Mesendoderm (in vitro differentiated cells): ENCODE measurements at regions not wholly inside any gene's neighbourhood (a gene's known extent, or its start where the extent isn't known, plus 50 kb on each side); places are given as distances from the start of the nearest gene placed in this dataset.

Experiments used
- DNase-seq: peaks from one replicate; pipeline ENCODE4 v3.0.0; 2013
- H2AK5ac ChIP-seq: 2 replicates; pipeline ENCODE4 v1.6.1; 2013; ENCODE audit warnings: low read length, inconsistent platforms
- H2BK120ac ChIP-seq: 2 replicates; pipeline ENCODE4 v1.6.1; 2013; ENCODE audit warnings: low read depth, mild to moderate bottlenecking, low read length, moderate library complexity, mixed read lengths
- H2BK15ac ChIP-seq: replicated peaks from 2 replicates; pipeline ENCODE4 v1.6.1; 2013; ENCODE audit warnings: low read depth, mild to moderate bottlenecking, moderate library complexity
- H2BK5ac ChIP-seq: 2 replicates; pipeline ENCODE4 v1.6.1; 2013; ENCODE audit warnings: low read length, inconsistent platforms
- H3K18ac ChIP-seq: 2 replicates; pipeline ENCODE4 v1.6.1; 2013; ENCODE audit warnings: mild to moderate bottlenecking, low read length, mixed read lengths
- H3K23ac ChIP-seq: one replicate; pipeline ENCODE4 v1.6.1; 2013; ENCODE audit warnings: low read length
- H3K27ac ChIP-seq: 2 replicates; pipeline ENCODE4 v1.5.1; 2013; ENCODE audit warnings: low read depth, mild to moderate bottlenecking, inconsistent platforms, low read length, moderate library complexity
- H3K27me3 ChIP-seq: 2 replicates; pipeline ENCODE4 v1.6.1; 2013; ENCODE audit warnings: low read length, control low read depth, mild to moderate bottlenecking, inconsistent platforms; ENCODE audit not compliant: insufficient read depth, poor library complexity
- H3K36me3 ChIP-seq: 2 replicates; pipeline ENCODE4 v1.6.1; 2013; ENCODE audit warnings: low read length, inconsistent platforms; ENCODE audit not compliant: control insufficient read depth, insufficient read depth
- H3K4ac ChIP-seq: one replicate; pipeline ENCODE4 v1.6.1; 2013; ENCODE audit warnings: low read depth, mild to moderate bottlenecking, low read length, moderate library complexity
- H3K4me1 ChIP-seq: 2 replicates; pipeline ENCODE4 v1.6.1; 2013; ENCODE audit warnings: low read depth, low read length, inconsistent platforms; ENCODE audit not compliant: control insufficient read depth
- H3K4me2 ChIP-seq: 2 replicates; pipeline ENCODE4 v1.6.1; 2013; ENCODE audit warnings: low read length
- H3K4me3 ChIP-seq: 2 replicates; pipeline ENCODE4 v1.5.1; 2013; ENCODE audit warnings: mild to moderate bottlenecking, low read length
- H3K56ac ChIP-seq: one replicate; pipeline ENCODE4 v1.6.1; 2013; ENCODE audit warnings: low read length
- H3K79me1 ChIP-seq: 2 replicates; pipeline ENCODE4 v1.6.1; 2013; ENCODE audit warnings: low read length, inconsistent platforms
- H3K79me2 ChIP-seq: 2 replicates; pipeline ENCODE4 v1.6.1; 2013; ENCODE audit warnings: mild to moderate bottlenecking, low read length; ENCODE audit not compliant: control insufficient read depth, insufficient read depth
- H3K9ac ChIP-seq: 2 replicates; pipeline ENCODE4 v1.6.1; 2013; ENCODE audit warnings: low read length, inconsistent platforms
- H4K5ac ChIP-seq: one replicate; pipeline ENCODE4 v1.6.1; 2013; ENCODE audit warnings: low read length
- H4K8ac ChIP-seq: one replicate; pipeline ENCODE4 v1.6.1; 2013; ENCODE audit warnings: low read depth, mild to moderate bottlenecking, control low read depth, low read length, moderate library complexity
- WGBS: extraction: QIAGEN DNeasy Blood & Tissue Kit; methylation state at CpG from one replicate; pipeline ENCODE4 v1.1.7; 2013; ENCODE audit warnings: low lambda C conversion rate, missing lambda C conversion rate; ENCODE audit not compliant: insufficient coverage; ENCODE audit errors: extremely low coverage; 5-methylcytosine and 5-hydroxymethylcytosine counted together

GRCh38 chr9:74025402-74025925 is 471.7 kb upstream of the RORB start:
- H4K5ac ChIP-seq, result no peak overlapping the region
- no CpG with 5 or more reads among the region's 4 CpGs for WGBS
- peak; percentile 14 for DNase-seq
- no peaks in the 10 kb centered on the region for H3K79me2 ChIP-seq
- H3K4ac ChIP-seq, result no peak overlapping the region
- H3K9ac ChIP-seq, result no peak overlapping the region
- H3K23ac ChIP-seq, result no peak overlapping the region
- no peak overlapping the region for H2BK15ac ChIP-seq
- no peaks in the 10 kb centered on the region for H3K36me3 ChIP-seq
- H2AK5ac ChIP-seq, result no peak overlapping the region
- H3K56ac ChIP-seq, result no peak overlapping the region
- no peaks in the 10 kb centered on the region for H3K27me3 ChIP-seq
- no peak overlapping the region for H3K27ac ChIP-seq
- no peak overlapping the region for H3K4me3 ChIP-seq
- no peak overlapping the region for H3K18ac ChIP-seq
- no peak overlapping the region for H3K4me2 ChIP-seq
- H2BK5ac ChIP-seq, result no peak overlapping the region
- H3K79me1 ChIP-seq, result no peaks in the 10 kb centered on the region
- no peak overlapping the region for H2BK120ac ChIP-seq
- H4K8ac ChIP-seq, result no peak overlapping the region
- peaks cover 2% of the 10 kb centered on the region for H3K4me1 ChIP-seq

GRCh38 chr9:74032421-74032820 is 464.7 kb upstream of the RORB start:
- WGBS, result no CpG with 5 or more reads among the region's 2 CpGs

GRCh38 chr9:74035786-74036185 is 461.3 kb upstream of the RORB start:
- Histone ChIP-seq H2AK5ac (no peak overlapping the region), H3K23ac (no peak overlapping the region), H3K27me3 (no peaks in the 10 kb centered on the region), H3K9ac (no peak overlapping the region), H3K79me2 (no peaks in the 10 kb centered on the region), H3K18ac (no peak overlapping the region), H3K36me3 (no peaks in the 10 kb centered on the region), H3K27ac (no peak overlapping the region), H3K4ac (no peak overlapping the region), H3K4me2 (no peak overlapping the region), H2BK5ac (no peak overlapping the region), H3K79me1 (no peaks in the 10 kb centered on the region), H4K8ac (no peak overlapping the region), H3K4me1 (no peaks in the 10 kb centered on the region), H2BK15ac (no peak overlapping the region), H3K4me3 (no peak overlapping the region), H4K5ac (no peak overlapping the region), H3K56ac (no peak overlapping the region), H2BK120ac (no peak overlapping the region)
- DNase-seq, result no peak
- WGBS, result no CpG with 5 or more reads among the region's 2 CpGs

More at GRCh38 chr9:74032421-74032820, 464.7 kb upstream of the RORB start:
- Histone ChIP-seq H4K5ac (no peak overlapping the region), H3K4me1 (no peaks in the 10 kb centered on the region), H3K9ac (no peak overlapping the region), H3K79me1 (no peaks in the 10 kb centered on the region), H2AK5ac (no peak overlapping the region), H4K8ac (no peak overlapping the region), H3K4me2 (no peak overlapping the region), H3K4ac (no peak overlapping the region), H3K18ac (no peak overlapping the region), H3K4me3 (no peak overlapping the region), H3K23ac (no peak overlapping the region), H3K27ac (no peak overlapping the region), H2BK15ac (no peak overlapping the region), H2BK120ac (no peak overlapping the region), H3K36me3 (no peaks in the 10 kb centered on the region), H3K79me2 (no peaks in the 10 kb centered on the region), H3K27me3 (no peaks in the 10 kb centered on the region), H3K56ac (no peak overlapping the region), H2BK5ac (no peak overlapping the region)
- DNase-seq, result peak; percentile 95

DNA sequence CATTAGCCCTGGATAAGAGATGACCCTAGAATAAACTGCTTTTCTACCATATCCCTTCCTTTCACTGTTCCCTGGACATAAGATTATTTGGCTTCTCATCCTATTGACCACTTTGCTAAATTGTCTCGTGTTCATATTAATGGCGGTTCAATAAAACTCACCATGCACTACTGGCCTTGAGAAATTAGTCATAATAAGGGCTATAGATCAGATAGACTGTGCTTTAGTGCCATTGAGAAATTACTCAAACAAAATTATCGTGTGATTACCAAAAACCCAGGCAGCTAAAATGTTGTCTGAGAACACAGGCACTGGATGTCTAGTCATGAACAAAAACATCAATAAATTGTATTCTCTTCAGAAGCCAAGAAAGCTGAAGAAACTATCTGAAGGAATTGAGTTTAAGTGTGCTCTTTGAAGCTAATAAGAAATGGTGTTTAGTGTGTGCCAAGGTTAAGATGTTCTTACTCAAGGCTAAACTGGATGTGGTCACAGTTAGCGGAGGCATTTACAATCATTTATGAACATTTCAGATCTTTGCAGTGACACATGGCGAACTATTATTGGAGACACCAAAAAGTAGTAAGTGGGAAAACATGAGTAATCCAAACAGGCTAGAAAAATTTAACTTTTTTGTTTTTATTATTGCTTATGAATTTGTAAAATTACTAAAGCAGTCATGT is 460.4 kb upstream of the RORB start:
- H3K79me2 ChIP-seq, result no peaks in the 10 kb centered on the region
- H4K8ac ChIP-seq, result no peak overlapping the region
- no peak overlapping the region for H3K18ac ChIP-seq
- no peaks in the 10 kb centered on the region for H3K27me3 ChIP-seq
- no peak for DNase-seq
- no peak overlapping the region for H3K4me2 ChIP-seq
- H2BK120ac ChIP-seq, result no peak overlapping the region
- WGBS, result no CpG with 5 or more reads among the region's 5 CpGs
- no peak overlapping the region for H3K23ac ChIP-seq
- H3K4ac ChIP-seq, result no peak overlapping the region
- H3K56ac ChIP-seq, result no peak overlapping the region
- H2AK5ac ChIP-seq, result no peak overlapping the region
- no peaks in the 10 kb centered on the region for H3K4me1 ChIP-seq
- no peak overlapping the region for H4K5ac ChIP-seq
- H3K4me3 ChIP-seq, result no peak overlapping the region
- no peaks in the 10 kb centered on the region for H3K36me3 ChIP-seq
- H2BK5ac ChIP-seq, result no peak overlapping the region
- H2BK15ac ChIP-seq, result no peak overlapping the region
- H3K27ac ChIP-seq, result no peak overlapping the region
- no peaks in the 10 kb centered on the region for H3K79me1 ChIP-seq
- H3K9ac ChIP-seq, result no peak overlapping the region

DNA sequence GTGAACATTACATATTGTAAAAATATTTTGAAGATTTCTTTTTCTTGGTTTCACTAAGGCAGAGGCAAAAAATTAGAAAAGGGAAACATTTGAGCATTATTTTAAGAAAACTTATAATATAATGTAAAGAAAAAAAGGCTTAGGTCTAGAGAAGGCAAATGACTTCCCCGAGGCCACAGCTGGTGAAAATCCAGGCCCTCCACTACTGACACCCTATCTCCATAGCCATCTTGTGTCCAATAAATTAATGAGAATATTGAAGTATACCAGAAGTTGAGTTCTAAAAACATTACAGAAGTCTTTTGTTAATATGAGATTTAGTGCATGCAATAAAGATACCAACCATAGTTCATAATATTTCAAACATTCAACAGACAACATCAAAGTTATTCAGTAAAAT is 459.9 kb upstream of the RORB start:
- DNase-seq, result no peak
- whole genome bisulfite sequencing, result no CpG with 5 or more reads among the region's 1 CpG
- Histone ChIP-seq H3K27me3 (no peaks in the 10 kb centered on the region), H2AK5ac (no peak overlapping the region), H3K4me2 (no peak overlapping the region), H3K27ac (no peak overlapping the region), H3K4me1 (no peaks in the 10 kb centered on the region), H3K36me3 (no peaks in the 10 kb centered on the region), H4K5ac (no peak overlapping the region), H3K4me3 (no peak overlapping the region), H3K9ac (no peak overlapping the region), H3K18ac (no peak overlapping the region), H3K56ac (no peak overlapping the region), H3K79me1 (no peaks in the 10 kb centered on the region), H2BK15ac (no peak overlapping the region), H2BK120ac (no peak overlapping the region), H3K23ac (no peak overlapping the region), H3K79me2 (no peaks in the 10 kb centered on the region), H3K4ac (no peak overlapping the region), H4K8ac (no peak overlapping the region), H2BK5ac (no peak overlapping the region)

- H3K79me1 ChIP-seq, result no peaks in the 10 kb centered on the region
- H2BK120ac ChIP-seq, result no peak overlapping the region
- no peak overlapping the region for H3K27ac ChIP-seq
- H2BK15ac ChIP-seq, result no peak overlapping the region
- no peak for DNase-seq
- no peaks in the 10 kb centered on the region for H3K36me3 ChIP-seq
- no peak overlapping the region for H3K9ac ChIP-seq
- no peaks in the 10 kb centered on the region for H3K4me1 ChIP-seq
- no peak overlapping the region for H3K56ac ChIP-seq
- no peak overlapping the region for H3K4me2 ChIP-seq
- H4K8ac ChIP-seq, result no peak overlapping the region
- H2BK5ac ChIP-seq, result no peak overlapping the region
- H3K4me3 ChIP-seq, result no peak overlapping the region
- no peaks in the 10 kb centered on the region for H3K27me3 ChIP-seq
- H4K5ac ChIP-seq, result no peak overlapping the region
- no peak overlapping the region for H2AK5ac ChIP-seq
- H3K79me2 ChIP-seq, result no peaks in the 10 kb centered on the region
- H3K4ac ChIP-seq, result no peak overlapping the region
- no peak overlapping the region for H3K18ac ChIP-seq
- H3K23ac ChIP-seq, result no peak overlapping the region
Measured at GRCh38 chr9:74041588-74041987, 455.5 kb upstream of the RORB start.
